Activated CD8-positive, alpha-beta memory T cell treated with anti-CD3 and anti-CD28 coated beads, Interleukin-2, amount 10 ng/mL, durations not matched to agents 7 days and 5 days (primary cell): ENCODE measurements at regions not wholly inside any gene's neighbourhood (a gene's known extent, or its start where the extent isn't known, plus 50 kb on each side); places are given as distances from the start of the nearest gene placed in this dataset.

Source experiments
- ATAC-seq: fragments of 150-1000 bp; cut with Tn5 transposase; one replicate; pipeline ENCODE4 v1.10.0; 2021; ENCODE audit warnings: moderate library complexity
- CTCF ChIA-PET: fragments of 350-600 bp; sonication (Branson Sonifier 250); formaldehyde crosslinking; loops from one replicate; lab custom pipeline; 2021; ENCODE audit warnings: antibody characterized with exemption; lab: Charles Lee
- DNase-seq: peaks from one replicate; pipeline ENCODE4 v3.0.0-alpha.2; 2020
- H3K27ac Mint-ChIP-seq: one replicate; pipeline ENCODE4 v1.8.0; 2021; ENCODE audit warnings: mild to moderate bottlenecking, mixed read lengths
- H3K27me3 Mint-ChIP-seq: one replicate; pipeline ENCODE4 v1.8.0; 2021; ENCODE audit warnings: mixed read lengths
- H3K36me3 Mint-ChIP-seq: one replicate; pipeline ENCODE4 v1.8.0; 2021; ENCODE audit warnings: mild to moderate bottlenecking, mixed read lengths
- H3K4me1 Mint-ChIP-seq: one replicate; pipeline ENCODE4 v1.8.0; 2021; ENCODE audit warnings: mixed read lengths
- H3K4me3 Mint-ChIP-seq: one replicate; pipeline ENCODE4 v1.8.0; 2021; ENCODE audit warnings: mild to moderate bottlenecking, moderate library complexity, mixed read lengths
- H3K9me3 Mint-ChIP-seq: one replicate; pipeline ENCODE4 v1.8.0; 2022; ENCODE audit warnings: low read depth, mixed read lengths

GRCh38 chr10:111998728-111999127 is 184.8 kb downstream of the GPAM start:
- ATAC-seq (no peak), DNase-seq (no peak)
- Mint-ChIP-seq H3K27ac (no peak overlapping the region), H3K9me3 (no peaks in the 10 kb centered on the region), H3K27me3 (no peaks in the 10 kb centered on the region), H3K36me3 (no peaks in the 10 kb centered on the region), H3K4me3 (no peak overlapping the region), H3K4me1 (no peaks in the 10 kb centered on the region)
- CTCF ChIA-PET, result no interaction called here

GRCh38 chr10:111999205-111999914 is 184.2 kb downstream of the GPAM start:
- Mint-ChIP-seq H3K27me3 (no peaks in the 10 kb centered on the region), H3K9me3 (no peaks in the 10 kb centered on the region), H3K4me1 (no peaks in the 10 kb centered on the region), H3K4me3 (no peak overlapping the region), H3K36me3 (no peaks in the 10 kb centered on the region), H3K27ac (no peak overlapping the region)
- no peak for DNase-seq
- ATAC-seq, result no peak
- CTCF ChIA-PET, result no interaction called here

GRCh38 chr10:111999915-112000302 is 183.7 kb downstream of the GPAM start:
- no peaks in the 10 kb centered on the region for H3K9me3 Mint-ChIP-seq
- CTCF ChIA-PET, result no interaction called here
- no peaks in the 10 kb centered on the region for H3K36me3 Mint-ChIP-seq
- H3K4me3 Mint-ChIP-seq, result no peak overlapping the region
- H3K4me1 Mint-ChIP-seq, result no peaks in the 10 kb centered on the region
- no peaks in the 10 kb centered on the region for H3K27me3 Mint-ChIP-seq
- no peak overlapping the region for H3K27ac Mint-ChIP-seq
- DNase-seq (no peak), ATAC-seq (no peak)

GRCh38 chr10:112000466-112000865 is 183.1 kb downstream of the GPAM start:
- no peaks in the 10 kb centered on the region for H3K27me3 Mint-ChIP-seq
- ATAC-seq, result no peak
- no peak overlapping the region for H3K27ac Mint-ChIP-seq
- CTCF ChIA-PET, result no interaction called here
- no peaks in the 10 kb centered on the region for H3K9me3 Mint-ChIP-seq
- no peak overlapping the region for H3K4me3 Mint-ChIP-seq
- no peaks in the 10 kb centered on the region for H3K4me1 Mint-ChIP-seq
- no peaks in the 10 kb centered on the region for H3K36me3 Mint-ChIP-seq
- no peak for DNase-seq

- DNase-seq (no peak), ATAC-seq (no peak)
- Mint-ChIP-seq H3K4me1 (no peaks in the 10 kb centered on the region), H3K27ac (no peak overlapping the region), H3K4me3 (no peak overlapping the region), H3K36me3 (no peaks in the 10 kb centered on the region), H3K27me3 (no peaks in the 10 kb centered on the region), H3K9me3 (no peaks in the 10 kb centered on the region)
- CTCF ChIA-PET, result no interaction called here
Measured at GRCh38 chr10:112002206-112002605, 181.4 kb downstream of the GPAM start.

GRCh38 chr10:112004075-112004474 is 179.5 kb downstream of the GPAM start:
- Mint-ChIP-seq H3K36me3 (no peaks in the 10 kb centered on the region), H3K4me3 (no peak overlapping the region), H3K9me3 (no peaks in the 10 kb centered on the region), H3K27me3 (no peaks in the 10 kb centered on the region), H3K4me1 (no peaks in the 10 kb centered on the region), H3K27ac (no peak overlapping the region)
- ATAC-seq (no peak), DNase-seq (no peak)
- CTCF ChIA-PET, result no interaction called here

- H3K27me3 Mint-ChIP-seq, result no peaks in the 10 kb centered on the region
- no peaks in the 10 kb centered on the region for H3K9me3 Mint-ChIP-seq
- no peak for ATAC-seq
- no peak overlapping the region for H3K27ac Mint-ChIP-seq
- DNase-seq, result no peak
- H3K4me1 Mint-ChIP-seq, result no peaks in the 10 kb centered on the region
- H3K4me3 Mint-ChIP-seq, result no peak overlapping the region
- H3K36me3 Mint-ChIP-seq, result no peaks in the 10 kb centered on the region
- CTCF ChIA-PET, result no interaction called here
Measured at GRCh38 chr10:112005044-112005443, 178.5 kb downstream of the GPAM start.

GRCh38 chr10:112006407-112006806 is 177.2 kb downstream of the GPAM start:
- no peak for ATAC-seq
- Mint-ChIP-seq H3K27ac (no peak overlapping the region), H3K4me1 (no peaks in the 10 kb centered on the region), H3K27me3 (no peaks in the 10 kb centered on the region), H3K9me3 (no peaks in the 10 kb centered on the region), H3K4me3 (no peak overlapping the region), H3K36me3 (no peaks in the 10 kb centered on the region)
- DNase-seq, result no peak
- CTCF ChIA-PET, result no interaction called here

GRCh38 chr10:112006831-112007230 is 176.7 kb downstream of the GPAM start:
- Mint-ChIP-seq H3K27me3 (no peaks in the 10 kb centered on the region), H3K4me3 (no peak overlapping the region), H3K36me3 (no peaks in the 10 kb centered on the region), H3K27ac (no peak overlapping the region), H3K4me1 (no peaks in the 10 kb centered on the region), H3K9me3 (no peaks in the 10 kb centered on the region)
- DNase-seq, result no peak
- CTCF ChIA-PET, result no interaction called here
- no peak for ATAC-seq

GRCh38 chr10:112022196-112022595 is 161.4 kb downstream of the GPAM start:
- Mint-ChIP-seq H3K4me3 (no peak overlapping the region), H3K4me1 (no peaks in the 10 kb centered on the region), H3K9me3 (no peaks in the 10 kb centered on the region), H3K36me3 (no peaks in the 10 kb centered on the region), H3K27ac (no peak overlapping the region), H3K27me3 (no peaks in the 10 kb centered on the region)
- DNase-seq (no peak), ATAC-seq (no peak)
- CTCF ChIA-PET, result no interaction called here

- H3K27ac Mint-ChIP-seq, result no peak overlapping the region
- no peaks in the 10 kb centered on the region for H3K4me1 Mint-ChIP-seq
- ATAC-seq (no peak), DNase-seq (no peak)
- H3K27me3 Mint-ChIP-seq, result no peaks in the 10 kb centered on the region
- CTCF ChIA-PET, result no interaction called here
- H3K9me3 Mint-ChIP-seq, result no peaks in the 10 kb centered on the region
- H3K36me3 Mint-ChIP-seq, result no peaks in the 10 kb centered on the region
- H3K4me3 Mint-ChIP-seq, result no peak overlapping the region
Measured at GRCh38 chr10:112024079-112024478, 159.5 kb downstream of the GPAM start.

GRCh38 chr10:112025228-112025627 is 158.3 kb downstream of the GPAM start:
- ATAC-seq (no peak), DNase-seq (no peak)
- Mint-ChIP-seq H3K36me3 (no peaks in the 10 kb centered on the region), H3K27me3 (no peaks in the 10 kb centered on the region), H3K4me1 (no peaks in the 10 kb centered on the region), H3K27ac (no peak overlapping the region), H3K9me3 (no peaks in the 10 kb centered on the region), H3K4me3 (no peak overlapping the region)
- CTCF ChIA-PET, result no interaction called here

GRCh38 chr10:112026438-112026837 is 157.1 kb downstream of the GPAM start:
- Mint-ChIP-seq H3K27me3 (no peaks in the 10 kb centered on the region), H3K27ac (no peak overlapping the region), H3K9me3 (no peaks in the 10 kb centered on the region), H3K36me3 (no peaks in the 10 kb centered on the region), H3K4me3 (no peak overlapping the region), H3K4me1 (no peaks in the 10 kb centered on the region)
- no peak for ATAC-seq
- DNase-seq, result no peak
- CTCF ChIA-PET, result no interaction called here

GRCh38 chr10:112027731-112028280 is 155.8 kb downstream of the GPAM start:
- no peak overlapping the region for H3K4me3 Mint-ChIP-seq
- no peak for DNase-seq
- H3K9me3 Mint-ChIP-seq, result no peaks in the 10 kb centered on the region
- no peaks in the 10 kb centered on the region for H3K27me3 Mint-ChIP-seq
- no peak overlapping the region for H3K27ac Mint-ChIP-seq
- no peak for ATAC-seq
- H3K36me3 Mint-ChIP-seq, result no peaks in the 10 kb centered on the region
- CTCF ChIA-PET, result no interaction called here
- no peaks in the 10 kb centered on the region for H3K4me1 Mint-ChIP-seq
